ENCODE measurements at regions not wholly inside any gene's neighbourhood (a gene's known extent, or its start where the extent isn't known, plus 50 kb on each side); places are given as distances from the start of the nearest gene placed in this dataset.

GRCh38 chr2:137797641-137798040 is 166.6 kb upstream of the HNMT start:
- Histone ChIP-seq H3K4me3 (no peak overlapping the region), H3K79me2 (ENCODE audit: low read depth) (no peaks in the 10 kb centered on the region), H3K27ac (no peak overlapping the region), H2AFZ (no peak overlapping the region), H3K9me3 (ENCODE audit: insufficient read depth, low read depth) (no peaks in the 10 kb centered on the region), H4K20me1 (ENCODE audit: insufficient read depth) (no peaks in the 10 kb centered on the region), H3K27me3 (ENCODE audit: insufficient read depth, low read depth) (no peaks in the 10 kb centered on the region), H3K4me1 (replicated peaks; ENCODE audit: insufficient read depth) (no peaks in the 10 kb centered on the region), H3K36me3 (ENCODE audit: low read depth) (no peaks in the 10 kb centered on the region), H3K9me2 (ENCODE audit: insufficient read depth) (no peaks in the 10 kb centered on the region), H3F3A (ENCODE audit: insufficient read depth, low read depth) (no peaks in the 10 kb centered on the region), H3K4me2 (no peak overlapping the region)
- CTCF ChIA-PET, result no interaction called here
- BruUV-seq (replicated peaks), result no TSS peak
- no peak for DNase-seq
- no peak for TF ChIP-seq EZH2 (IDR thresholded peaks at IDR 0.05; ENCODE audit: low read depth)
- TF ChIP-seq CTCF (conservative IDR thresholded peaks at IDR 0.05), result no peak
- intact Hi-C loops (cut with micrococcal nuclease; ENCODE audit: unreplicated experiment), result no loop called here
- POLR2A ChIA-PET (ENCODE audit: unreplicated experiment), result no interaction called here

GRCh38 chr2:137799600-137799999 is 164.7 kb upstream of the HNMT start:
- BruUV-seq (replicated peaks), result no TSS peak
- no peak for DNase-seq
- Histone ChIP-seq H3K9me2 (ENCODE audit: insufficient read depth) (no peaks in the 10 kb centered on the region), H2AFZ (no peak overlapping the region), H3K4me1 (replicated peaks; ENCODE audit: insufficient read depth) (no peaks in the 10 kb centered on the region), H3K27ac (no peak overlapping the region), H3F3A (ENCODE audit: insufficient read depth, low read depth) (no peaks in the 10 kb centered on the region), H3K79me2 (ENCODE audit: low read depth) (no peaks in the 10 kb centered on the region), H3K9me3 (ENCODE audit: insufficient read depth, low read depth) (no peaks in the 10 kb centered on the region), H3K4me2 (no peak overlapping the region), H3K36me3 (ENCODE audit: low read depth) (no peaks in the 10 kb centered on the region), H3K27me3 (ENCODE audit: insufficient read depth, low read depth) (no peaks in the 10 kb centered on the region), H3K4me3 (no peak overlapping the region), H4K20me1 (ENCODE audit: insufficient read depth) (no peaks in the 10 kb centered on the region)
- CTCF ChIA-PET, result no interaction called here
- TF ChIP-seq CTCF (conservative IDR thresholded peaks at IDR 0.05), result no peak
- TF ChIP-seq EZH2 (IDR thresholded peaks at IDR 0.05; ENCODE audit: low read depth), result no peak
- POLR2A ChIA-PET (ENCODE audit: unreplicated experiment), result no interaction called here
- intact Hi-C loops (cut with micrococcal nuclease; ENCODE audit: unreplicated experiment), result no loop called here

- Histone ChIP-seq H3K36me3 (ENCODE audit: low read depth) (no peaks in the 10 kb centered on the region), H3K9me3 (ENCODE audit: insufficient read depth, low read depth) (no peaks in the 10 kb centered on the region), H3K79me2 (ENCODE audit: low read depth) (no peaks in the 10 kb centered on the region), H3K27me3 (ENCODE audit: insufficient read depth, low read depth) (no peaks in the 10 kb centered on the region), H3K9me2 (ENCODE audit: insufficient read depth) (no peaks in the 10 kb centered on the region), H3K27ac (no peak overlapping the region), H3K4me3 (no peak overlapping the region), H2AFZ (no peak overlapping the region), H3K4me1 (replicated peaks; ENCODE audit: insufficient read depth) (no peaks in the 10 kb centered on the region), H3K4me2 (no peak overlapping the region), H4K20me1 (ENCODE audit: insufficient read depth) (no peaks in the 10 kb centered on the region), H3F3A (ENCODE audit: insufficient read depth, low read depth) (no peaks in the 10 kb centered on the region)
- POLR2A ChIA-PET (ENCODE audit: unreplicated experiment), result no interaction called here
- no peak for DNase-seq
- no peak for TF ChIP-seq EZH2 (IDR thresholded peaks at IDR 0.05; ENCODE audit: low read depth)
- no peak for TF ChIP-seq CTCF (conservative IDR thresholded peaks at IDR 0.05)
- CTCF ChIA-PET, result no interaction called here
- intact Hi-C loops (cut with micrococcal nuclease; ENCODE audit: unreplicated experiment), result no loop called here
- BruUV-seq (replicated peaks), result no TSS peak
Measured at GRCh38 chr2:137800386-137800785, 163.9 kb upstream of the HNMT start.
